Endothelial cell of umbilical vein (primary cell): ENCODE measurements at regions not wholly inside any gene's neighbourhood (a gene's known extent, or its start where the extent isn't known, plus 50 kb on each side); places are given as distances from the start of the nearest gene placed in this dataset.

ENCODE experiments used
- BruUV-seq: library from RNA; stranded (reverse); fragments of 400-500 nt; replicated peaks from 2 replicates; lab custom pipeline; 2021; lab: Mats Ljungman, UMichigan
- CTCF ChIA-PET: fragments of 300-600, 350-600 bp; sonication (Branson Sonifier 250); formaldehyde crosslinking; loops from one replicate; lab custom pipeline; 2021; ENCODE audit warnings: antibody characterized with exemption, inconsistent platforms; lab: Charles Lee
- POLR2A ChIA-PET: fragments of 300-600, 350-600 bp; sonication (Branson Sonifier 250); formaldehyde crosslinking; loops from one replicate; lab custom pipeline; 2021; ENCODE audit warnings: antibody characterized with exemption, inconsistent platforms; lab: Charles Lee
- DNase-seq: peaks from one replicate; pipeline ENCODE4 v3.0.0-alpha.2; 2011; ENCODE audit warnings: low read depth, low spot score
- FAIRE-seq: peaks from 2 replicates; lab custom pipeline; 2011; peaks lifted over from hg19 to GRCh38; lab: Jason Lieb, UNC
- H2AFZ ChIP-seq: 2 replicates; pipeline ENCODE4 v1.6.0; 2012; ENCODE audit warnings: low read depth, low read length, control low read depth, inconsistent platforms
- H3K27ac ChIP-seq: 2 replicates; pipeline ENCODE4 v1.5.1; 2011; ENCODE audit warnings: low read depth, mild to moderate bottlenecking, control low read depth, low read length, moderate library complexity; ENCODE audit not compliant: insufficient read depth
- H3K27me3 ChIP-seq, 2 experiments: 2 replicates each; pipeline versions ENCODE4 v1.6.0 to v1.6.1; 2011; ENCODE audit warnings: low read length in 2 of 2, mixed read lengths in 1 of 2; ENCODE audit not compliant: control insufficient read depth in 2 of 2, insufficient read depth in 2 of 2
- H3K36me3 ChIP-seq, 2 experiments: 2 replicates in 1 of 2; 3 replicates in 1 of 2; pipeline ENCODE4 v1.5.1; 2011; ENCODE audit warnings: low read length in 2 of 2, mild to moderate bottlenecking in 1 of 2, moderate library complexity in 1 of 2; ENCODE audit not compliant: control insufficient read depth in 2 of 2, insufficient read depth in 2 of 2; ENCODE audit errors: extremely low read depth in 1 of 2
- H3K4me1 ChIP-seq: 3 replicates; pipeline ENCODE4 v1.5.1; 2011; ENCODE audit warnings: mild to moderate bottlenecking, low read length; ENCODE audit not compliant: control insufficient read depth, insufficient read depth; ENCODE audit errors: extremely low read depth
- H3K4me2 ChIP-seq: 2 replicates; pipeline ENCODE4 v1.6.1; 2011; ENCODE audit warnings: low read length, control low read depth, mixed read lengths; ENCODE audit not compliant: insufficient read depth
- H3K4me3 ChIP-seq, 3 experiments: fragments of 200-600 bp in 1 of 3; sonication (generic), shearing (Covaris generic) in 1 of 3; replicated peaks in 1 of 3; 2 replicates each; pipeline ENCODE4 v1.5.1; 2011 to 2016; ENCODE audit warnings: control low read depth in 3 of 3, low read length in 3 of 3, mild to moderate bottlenecking in 2 of 3, inconsistent platforms in 1 of 3, low read depth in 1 of 3, moderate library complexity in 1 of 3; ENCODE audit not compliant: insufficient read depth in 1 of 3
- H3K79me2 ChIP-seq: 2 replicates; pipeline ENCODE4 v1.6.0; 2012; ENCODE audit warnings: low read length, inconsistent platforms; ENCODE audit not compliant: control insufficient read depth, insufficient read depth
- H3K9ac ChIP-seq: replicated peaks from 2 replicates; pipeline ENCODE3; 2011; ENCODE audit warnings: low read length, control low read depth; ENCODE audit not compliant: insufficient read depth; ENCODE audit errors: extremely low read depth
- H3K9me1 ChIP-seq: replicated peaks from 3 replicates; pipeline ENCODE4 v1.6.0; 2011; ENCODE audit warnings: mild to moderate bottlenecking, low read length; ENCODE audit not compliant: control insufficient read depth, insufficient read depth; ENCODE audit errors: extremely low read depth
- H3K9me3 ChIP-seq: replicated peaks from 2 replicates; pipeline ENCODE4 v1.5.1; 2012; ENCODE audit warnings: low read length, inconsistent platforms; ENCODE audit not compliant: control insufficient read depth, insufficient read depth
- H4K20me1 ChIP-seq: replicated peaks from 2 replicates; pipeline ENCODE3; 2011; ENCODE audit warnings: mild to moderate bottlenecking, low read length; ENCODE audit not compliant: control insufficient read depth, insufficient read depth; ENCODE audit errors: extremely low read depth
- CTCF ChIP-seq, 2 donors: IDR thresholded peaks; 1 replicate in 1 of 2; 2 replicates in 1 of 2; pipeline ENCODE4 v1.5.1; 2011; ENCODE audit warnings: low read length in 2 of 2, mild to moderate bottlenecking in 2 of 2, moderate library complexity in 2 of 2, control low read depth in 1 of 2, inconsistent platforms in 1 of 2, low read depth in 1 of 2; ENCODE audit not compliant: insufficient read depth in 1 of 2; ENCODE audit errors: extremely low read depth in 1 of 2
- EZH2 ChIP-seq: IDR thresholded peaks from 2 replicates; pipeline ENCODE4 v1.6.1; 2012; ENCODE audit warnings: borderline replicate concordance, low read depth, mild to moderate bottlenecking, moderate library complexity, low read length, inconsistent platforms; ENCODE audit not compliant: severe bottlenecking
- FOS ChIP-seq: IDR thresholded peaks from 2 replicates; pipeline ENCODE4 v1.6.1; 2011; ENCODE audit warnings: mild to moderate bottlenecking, low read length, moderate library complexity, borderline replicate concordance; ENCODE audit not compliant: insufficient read depth
- GATA2 ChIP-seq: IDR thresholded peaks from 2 replicates; pipeline ENCODE4 v1.7.0; 2011; ENCODE audit warnings: low read depth, mild to moderate bottlenecking, moderate library complexity, mixed read lengths, low read length; ENCODE audit not compliant: insufficient read length, insufficient read depth
- JUN ChIP-seq: IDR thresholded peaks from 2 replicates; pipeline ENCODE4 v1.6.1; 2011; ENCODE audit warnings: borderline replicate concordance, low read depth; ENCODE audit not compliant: insufficient read length, insufficient read depth
- MAX ChIP-seq: IDR thresholded peaks from 2 replicates; pipeline ENCODE4 v1.6.1; 2011; ENCODE audit not compliant: insufficient read depth, insufficient read length
- MYC ChIP-seq: IDR thresholded peaks from one replicate; pipeline ENCODE4 v1.6.1; 2011; ENCODE audit warnings: mild to moderate bottlenecking, low read depth, low read length
- POLR2A ChIP-seq: IDR thresholded peaks from 2 replicates; pipeline ENCODE4 v1.6.1; 2012; ENCODE audit warnings: low read depth, mild to moderate bottlenecking, control low read depth, low read length
- POLR2AphosphoS5 ChIP-seq: IDR thresholded peaks from 2 replicates; pipeline ENCODE4 v1.6.1; 2012; ENCODE audit warnings: low read depth, mild to moderate bottlenecking, control low read depth, low read length, moderate library complexity; ENCODE audit not compliant: insufficient read depth
- dilution Hi-C: fragments of 300-500 bp; cut with MboI; formaldehyde crosslinking; loops from one replicate; pipeline ENCODE4 v1.15.0; 2019; ENCODE audit warnings: low sequenced_read_pairs; ENCODE audit not compliant: extremely low pct_ligation_motif_present
- intact Hi-C: fragments of 100-400 bp; cut with micrococcal nuclease; formaldehyde crosslinking; loops from one replicate; pipeline ENCODE4 v1.10.0; 2022

- ChIA-PET CTCF (no interaction called here), POLR2A (no interaction called here)
- FAIRE-seq (no peak), DNase-seq (no peak)
- no peaks in the 10 kb centered on the region for H3K79me2 ChIP-seq
- H3K4me3 ChIP-seq, result no peak overlapping the region
- H3K27ac ChIP-seq, result no peak overlapping the region
- BruUV-seq, result no TSS peak
- dilution Hi-C loops, result no loop called here
- TF ChIP-seq JUN, result no peak
- no peak for TF ChIP-seq MAX
- TF ChIP-seq MYC, result no peak
- TF ChIP-seq CTCF (IDR thresholded peaks at IDR 0.05; ENCODE audit: extremely low read depth in 1 of 2, insufficient read depth in 1 of 2, low read depth in 1 of 2, low read length in 2 of 2), result no peak
- TF ChIP-seq FOS, result no peak
- no peak for TF ChIP-seq POLR2A
- no peak overlapping the region for H3K4me2 ChIP-seq
- no peak overlapping the region for H3K9ac ChIP-seq
- intact Hi-C loops, result no loop called here
- peaks cover 0 to 7% of the 10 kb centered on the region in 2 experiments for H3K27me3 ChIP-seq
- H3K36me3 ChIP-seq, result no peaks in the 10 kb centered on the region
- H4K20me1 ChIP-seq, result no peaks in the 10 kb centered on the region
- no peaks in the 10 kb centered on the region for H3K4me1 ChIP-seq
- H3K9me1 ChIP-seq, result no peaks in the 10 kb centered on the region
- no peaks in the 10 kb centered on the region for H3K9me3 ChIP-seq
- H2AFZ ChIP-seq, result no peak overlapping the region
Observed at GRCh38 chr6:158914923-158915322, 85.1 kb downstream of the RSPH3 start.

GRCh38 chr6:158913580-158913979, 86.4 kb downstream of the RSPH3 start:
- intact Hi-C loops, result no loop called here
- no peak for TF ChIP-seq MAX
- no peak for TF ChIP-seq POLR2AphosphoS5
- TF ChIP-seq MYC, result no peak
- no peak for TF ChIP-seq CTCF (IDR thresholded peaks at IDR 0.05; ENCODE audit: extremely low read depth in 1 of 2, insufficient read depth in 1 of 2, low read depth in 1 of 2, low read length in 2 of 2)
- no peak for TF ChIP-seq GATA2
- no peak for TF ChIP-seq FOS
- TF ChIP-seq JUN, result no peak
- no peak for TF ChIP-seq EZH2
- TF ChIP-seq POLR2A, result no peak
- H3K79me2 ChIP-seq, result no peaks in the 10 kb centered on the region
- DNase-seq (no peak), FAIRE-seq (no peak)
- H2AFZ ChIP-seq, result no peak overlapping the region
- no peaks in the 10 kb centered on the region for H4K20me1 ChIP-seq
- H3K27me3 ChIP-seq, result peaks cover 0 to 8% of the 10 kb centered on the region in 2 experiments
- CTCF ChIA-PET, result no interaction called here
- no peaks in the 10 kb centered on the region for H3K9me1 ChIP-seq
- no peak overlapping the region for H3K27ac ChIP-seq
- no peak overlapping the region for H3K4me3 ChIP-seq
- no peaks in the 10 kb centered on the region for H3K9me3 ChIP-seq
- no peaks in the 10 kb centered on the region for H3K4me1 ChIP-seq
- no peak overlapping the region for H3K4me2 ChIP-seq
- H3K9ac ChIP-seq, result no peak overlapping the region
- POLR2A ChIA-PET, result no interaction called here
- no TSS peak for BruUV-seq
- no peaks in the 10 kb centered on the region for H3K36me3 ChIP-seq
- dilution Hi-C loops, result no loop called here
